ENCODE measurements at regions not wholly inside any gene's neighbourhood (a gene's known extent, or its start where the extent isn't known, plus 50 kb on each side); places are given as distances from the start of the nearest gene placed in this dataset.

- H3K9ac ChIP-seq (ENCODE audit: low read depth, low read length): no peak overlapping the region
- no peaks in the 10 kb centered on the region for H3K9me3 ChIP-seq (ENCODE audit: control insufficient read depth, insufficient read depth, low read length)
- no peaks in the 10 kb centered on the region; the same call in 1 of the 2 replicates for H3K4me1 ChIP-seq (ENCODE audit: insufficient read depth, low read length)
- no peaks in the 10 kb centered on the region for H3K36me3 ChIP-seq (ENCODE audit: insufficient read depth, low read length)
Measured at GRCh38 chr4:38189445-38189844, 229.2 kb downstream of the PTTG2 start.

- Histone ChIP-seq H3K4me1 (ENCODE audit: insufficient read depth, low read length) (no peaks in the 10 kb centered on the region; the same call in 1 of the 2 replicates), H3K36me3 (ENCODE audit: insufficient read depth, low read length) (no peaks in the 10 kb centered on the region), H3K9ac (ENCODE audit: low read depth, low read length) (no peak overlapping the region), H3K9me3 (ENCODE audit: control insufficient read depth, insufficient read depth, low read length) (no peaks in the 10 kb centered on the region; the same call in 1 of the 2 replicates)
Measured at GRCh38 chr4:38190717-38191178, 230.6 kb downstream of the PTTG2 start.

DNA sequence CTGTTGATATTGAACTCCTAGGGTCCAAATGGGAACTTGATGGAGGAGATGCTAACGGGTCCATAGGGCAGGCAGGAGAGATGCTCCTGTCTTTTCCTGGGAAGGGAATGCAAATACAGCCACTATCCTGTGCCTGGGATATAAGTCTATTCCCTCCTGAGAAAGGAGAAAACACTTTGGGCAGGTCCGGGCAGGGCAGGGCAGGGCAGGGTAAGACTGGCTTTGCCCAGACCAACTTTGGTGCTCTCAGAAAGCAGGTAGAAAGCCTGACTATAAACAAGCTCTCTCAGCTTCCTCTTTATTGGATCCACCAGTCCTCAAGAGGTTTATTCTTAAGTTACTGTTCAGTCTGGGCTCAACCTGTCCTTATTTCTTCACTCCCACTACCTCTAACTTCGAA, 232.3 kb downstream of the PTTG2 start:
- Histone ChIP-seq H3K36me3 (ENCODE audit: insufficient read depth, low read length) (no peaks in the 10 kb centered on the region), H3K9ac (ENCODE audit: low read depth, low read length) (no peak overlapping the region), H3K9me3 (ENCODE audit: control insufficient read depth, insufficient read depth, low read length) (no peaks in the 10 kb centered on the region; the same call in 1 of the 2 replicates), H3K4me1 (ENCODE audit: insufficient read depth, low read length) (no peaks in the 10 kb centered on the region; the same call in 1 of the 2 replicates)

GRCh38 chr4:38193236-38193863, 233.2 kb downstream of the PTTG2 start:
- no peaks in the 10 kb centered on the region for H3K36me3 ChIP-seq (ENCODE audit: insufficient read depth, low read length)
- no peak overlapping the region for H3K9ac ChIP-seq (ENCODE audit: low read depth, low read length)
- no peaks in the 10 kb centered on the region; the same call in 1 of the 2 replicates for H3K4me1 ChIP-seq (ENCODE audit: insufficient read depth, low read length)
- H3K9me3 ChIP-seq (ENCODE audit: control insufficient read depth, insufficient read depth, low read length): no peaks in the 10 kb centered on the region; the same call in 1 of the 2 replicates

DNA sequence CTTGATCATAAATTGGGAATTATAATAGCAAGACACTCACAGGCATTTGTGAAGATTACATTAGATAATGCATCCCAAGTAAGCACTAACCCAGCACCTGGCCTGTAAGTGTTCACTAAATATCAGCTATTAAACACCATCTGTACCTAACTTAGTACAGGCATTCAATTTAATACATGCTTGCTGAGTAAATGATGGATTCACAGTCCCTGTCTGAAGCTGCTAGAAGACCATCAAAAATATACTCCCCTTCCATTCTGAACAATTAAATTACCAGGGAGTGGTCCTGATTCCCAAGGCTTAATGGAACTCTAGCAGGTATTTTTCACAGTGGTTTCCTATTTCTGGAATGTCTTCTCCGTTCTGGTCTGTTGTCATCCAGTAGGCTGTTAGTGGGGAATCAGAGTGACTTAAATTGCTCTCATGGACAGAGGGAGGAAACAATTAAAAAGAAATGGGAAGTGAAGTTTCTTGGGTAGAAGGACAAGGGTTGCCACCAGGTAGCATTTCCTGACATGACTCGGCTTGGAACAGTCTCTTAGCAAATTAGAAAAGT, 233.9 kb downstream of the PTTG2 start:
- Histone ChIP-seq H3K4me1 (ENCODE audit: insufficient read depth, low read length) (no peaks in the 10 kb centered on the region; the same call in 1 of the 2 replicates), H3K9me3 (ENCODE audit: control insufficient read depth, insufficient read depth, low read length) (no peaks in the 10 kb centered on the region; the same call in 1 of the 2 replicates), H3K9ac (ENCODE audit: low read depth, low read length) (no peak overlapping the region), H3K36me3 (ENCODE audit: insufficient read depth, low read length) (no peaks in the 10 kb centered on the region)

DNA sequence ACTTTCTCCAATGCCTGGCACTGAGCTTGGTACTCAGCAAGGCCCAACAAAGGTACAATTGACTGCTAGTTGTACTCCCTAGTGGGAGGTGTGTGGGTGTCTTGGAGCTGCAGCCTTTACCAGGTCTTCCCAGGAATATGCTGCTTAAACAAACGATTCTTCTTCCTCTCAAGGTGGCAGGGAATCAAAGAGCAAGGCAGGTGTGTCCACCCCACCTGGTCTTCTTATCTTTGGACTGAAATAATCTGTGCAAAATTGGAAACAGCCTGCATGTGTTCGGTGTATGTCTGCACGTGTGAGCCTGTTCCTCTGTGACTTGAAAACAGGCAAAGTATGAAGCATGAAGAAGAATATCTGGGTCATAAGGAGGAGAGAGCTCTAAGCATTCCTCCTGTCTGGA, 235.3 kb downstream of the PTTG2 start:
- Histone ChIP-seq H3K9me3 (ENCODE audit: control insufficient read depth, insufficient read depth, low read length) (no peaks in the 10 kb centered on the region; the same call in 1 of the 2 replicates), H3K36me3 (ENCODE audit: insufficient read depth, low read length) (no peaks in the 10 kb centered on the region), H3K4me1 (ENCODE audit: insufficient read depth, low read length) (no peaks in the 10 kb centered on the region), H3K9ac (ENCODE audit: low read depth, low read length) (no peak overlapping the region)

- Histone ChIP-seq H3K36me3 (ENCODE audit: insufficient read depth, low read length) (no peaks in the 10 kb centered on the region), H3K4me1 (ENCODE audit: insufficient read depth, low read length) (no peaks in the 10 kb centered on the region), H3K9ac (ENCODE audit: low read depth, low read length) (no peak overlapping the region), H3K9me3 (ENCODE audit: control insufficient read depth, insufficient read depth, low read length) (no peaks in the 10 kb centered on the region; the same call in 1 of the 2 replicates)
Measured at GRCh38 chr4:38195911-38196310, 235.7 kb downstream of the PTTG2 start.

GRCh38 chr4:38202242-38202641, 242.0 kb downstream of the PTTG2 start:
- Histone ChIP-seq H3K9ac (ENCODE audit: low read depth, low read length) (no peak overlapping the region), H3K36me3 (ENCODE audit: insufficient read depth, low read length) (no peaks in the 10 kb centered on the region), H3K9me3 (ENCODE audit: control insufficient read depth, insufficient read depth, low read length) (no peaks in the 10 kb centered on the region), H3K4me1 (ENCODE audit: insufficient read depth, low read length) (no peaks in the 10 kb centered on the region)

DNA sequence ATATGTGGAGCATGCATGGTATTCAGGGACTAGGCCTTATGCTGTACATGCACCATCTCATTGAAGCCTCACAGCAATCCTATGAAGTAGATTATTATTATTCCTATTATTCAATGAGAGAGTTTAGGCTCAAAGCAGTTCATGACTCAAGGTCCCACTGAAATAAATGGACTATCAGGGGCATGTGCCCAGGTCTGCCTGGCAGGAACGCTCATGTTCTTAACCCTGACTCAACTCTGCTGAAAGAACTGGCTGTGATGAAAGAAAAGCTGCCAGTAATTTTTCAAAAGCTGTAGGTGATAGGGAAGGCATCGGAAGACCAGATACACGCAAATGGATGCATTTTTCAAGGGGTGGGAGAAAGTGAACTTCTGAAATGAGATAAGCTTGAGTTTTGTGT, 243.4 kb downstream of the PTTG2 start:
- no peaks in the 10 kb centered on the region for H3K4me1 ChIP-seq (ENCODE audit: insufficient read depth, low read length)
- no peaks in the 10 kb centered on the region for H3K9me3 ChIP-seq (ENCODE audit: control insufficient read depth, insufficient read depth, low read length)

DNA sequence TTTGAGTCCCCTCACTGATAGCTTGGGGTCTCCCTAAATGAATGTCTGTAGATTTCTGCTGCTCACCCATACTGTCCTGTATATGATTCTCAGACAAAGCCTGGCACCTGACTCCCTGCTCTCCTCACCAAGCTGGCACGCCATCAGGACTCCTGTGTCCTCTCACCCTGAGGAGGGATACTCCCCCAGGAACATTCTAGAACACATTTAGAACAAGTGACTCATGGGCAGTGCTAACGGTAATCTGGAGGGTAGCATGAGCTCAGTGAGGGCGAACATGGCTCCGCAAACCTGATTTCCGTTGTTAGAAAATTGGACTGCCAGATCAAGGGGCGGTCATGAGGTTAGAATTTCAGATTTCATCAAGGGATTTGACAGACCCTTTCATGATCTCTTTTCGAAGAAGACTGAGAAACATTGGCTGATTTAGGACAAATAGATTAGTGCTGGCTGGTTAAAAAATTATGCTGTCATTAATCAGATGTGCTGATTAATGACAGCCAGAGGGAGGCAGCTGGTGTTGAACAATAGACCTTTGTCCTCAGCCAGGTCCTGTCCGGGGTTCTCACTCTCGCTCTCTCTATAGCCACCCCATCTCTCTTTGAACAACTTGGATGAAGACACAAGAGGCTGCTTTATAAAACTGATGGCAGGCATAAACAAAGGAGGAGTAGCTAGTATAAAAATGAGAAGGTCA, 244.3 kb downstream of the PTTG2 start:
- no peaks in the 10 kb centered on the region for H3K9me3 ChIP-seq (ENCODE audit: control insufficient read depth, insufficient read depth, low read length)
- no peaks in the 10 kb centered on the region for H3K4me1 ChIP-seq (ENCODE audit: insufficient read depth, low read length)
- H3K9ac ChIP-seq (ENCODE audit: low read depth, low read length): no peak overlapping the region
- H3K36me3 ChIP-seq (ENCODE audit: insufficient read depth, low read length): no peaks in the 10 kb centered on the region

More for the DNA sequence above, 243.4 kb downstream of the PTTG2 start:
- no peaks in the 10 kb centered on the region for H3K36me3 ChIP-seq (ENCODE audit: insufficient read depth, low read length)
- no peak overlapping the region for H3K9ac ChIP-seq (ENCODE audit: low read depth, low read length)

- Histone ChIP-seq H3K9me3 (ENCODE audit: control insufficient read depth, insufficient read depth, low read length) (no peaks in the 10 kb centered on the region), H3K9ac (ENCODE audit: low read depth, low read length) (no peak overlapping the region), H3K36me3 (ENCODE audit: insufficient read depth, low read length) (no peaks in the 10 kb centered on the region), H3K4me1 (ENCODE audit: insufficient read depth, low read length) (peaks cover 2% of the 10 kb centered on the region; the same call in 1 of the 2 replicates)
Measured at GRCh38 chr4:38205261-38205660, 245.1 kb downstream of the PTTG2 start.

DNA sequence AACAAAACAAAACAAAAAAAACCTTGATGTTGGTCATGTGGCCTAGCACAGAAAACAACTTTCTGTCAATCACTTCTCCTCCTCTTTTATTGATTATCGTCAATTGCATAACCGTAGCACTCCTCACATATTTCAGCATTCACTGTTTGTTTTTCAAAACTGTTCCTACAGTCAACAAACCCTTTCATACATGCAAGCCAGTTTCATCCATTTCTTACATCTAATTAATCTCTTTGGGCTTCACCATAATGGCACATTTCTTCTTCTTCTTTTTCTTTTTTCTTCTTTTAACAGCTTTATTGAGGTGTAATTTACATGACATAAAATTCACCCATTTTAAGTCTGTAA, 246.9 kb downstream of the PTTG2 start:
- Histone ChIP-seq H3K9me3 (ENCODE audit: control insufficient read depth, insufficient read depth, low read length) (no peaks in the 10 kb centered on the region), H3K4me1 (ENCODE audit: insufficient read depth, low read length) (peaks cover 6% of the 10 kb centered on the region), H3K36me3 (ENCODE audit: insufficient read depth, low read length) (no peaks in the 10 kb centered on the region), H3K9ac (ENCODE audit: low read depth, low read length) (no peak overlapping the region)

GRCh38 chr4:38209654-38210053, 249.5 kb downstream of the PTTG2 start:
- no peak overlapping the region for H3K9ac ChIP-seq (ENCODE audit: low read depth, low read length)
- H3K36me3 ChIP-seq (ENCODE audit: insufficient read depth, low read length): no peaks in the 10 kb centered on the region
- H3K9me3 ChIP-seq (ENCODE audit: control insufficient read depth, insufficient read depth, low read length): no peaks in the 10 kb centered on the region
- peaks cover 6% of the 10 kb centered on the region for H3K4me1 ChIP-seq (ENCODE audit: insufficient read depth, low read length)

- H3K9me3 ChIP-seq (ENCODE audit: control insufficient read depth, insufficient read depth, low read length): no peaks in the 10 kb centered on the region
- H3K9ac ChIP-seq (ENCODE audit: low read depth, low read length): no peak overlapping the region
- H3K4me1 ChIP-seq (ENCODE audit: insufficient read depth, low read length): peaks cover 6% of the 10 kb centered on the region
- no peaks in the 10 kb centered on the region for H3K36me3 ChIP-seq (ENCODE audit: insufficient read depth, low read length)
Measured at GRCh38 chr4:38210396-38211114, 250.4 kb downstream of the PTTG2 start.

Data from ES-I3 (cell line).